ENCODE measurements at regions not wholly inside any gene's neighbourhood (a gene's known extent, or its start where the extent isn't known, plus 50 kb on each side); places are given as distances from the start of the nearest gene placed in this dataset.

GRCh38 chr5:38714703-38715355 is 131.0 kb upstream of the OSMR start:
- Mint-ChIP-seq H3K4me1 (no peaks in the 10 kb centered on the region), H3K27me3 (no peaks in the 10 kb centered on the region), H3K36me3 (no peaks in the 10 kb centered on the region), H3K9me3 (peaks cover 2% of the 10 kb centered on the region), H3K4me3 (no peak overlapping the region), H3K27ac (no peak overlapping the region)
- ATAC-seq = no peak

DNA sequence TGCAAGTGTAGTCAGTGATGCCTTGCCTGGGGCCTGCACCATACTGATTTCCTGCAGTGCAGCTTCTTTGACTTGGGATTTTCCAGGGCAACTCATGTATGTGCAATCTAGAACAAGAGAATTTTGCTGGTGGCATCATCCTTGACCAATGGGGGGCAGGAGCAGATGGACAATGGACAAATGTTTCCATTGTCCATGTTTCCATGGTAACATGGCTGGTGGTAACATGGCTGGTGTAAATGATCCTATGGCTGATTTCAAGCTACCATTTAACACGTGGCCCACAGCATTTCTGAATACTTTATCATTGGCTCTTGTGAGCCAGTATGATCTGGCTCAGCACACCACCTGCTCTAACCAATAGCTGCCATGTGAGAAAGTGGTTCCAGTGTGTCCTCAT is 130.1 kb upstream of the OSMR start:
- no peak overlapping the region for H3K4me3 Mint-ChIP-seq
- H3K27ac Mint-ChIP-seq = no peak overlapping the region
- no peak for ATAC-seq
- H3K27me3 Mint-ChIP-seq = no peaks in the 10 kb centered on the region
- peaks cover 2% of the 10 kb centered on the region for H3K9me3 Mint-ChIP-seq
- no peaks in the 10 kb centered on the region for H3K36me3 Mint-ChIP-seq
- no peaks in the 10 kb centered on the region for H3K4me1 Mint-ChIP-seq

DNA sequence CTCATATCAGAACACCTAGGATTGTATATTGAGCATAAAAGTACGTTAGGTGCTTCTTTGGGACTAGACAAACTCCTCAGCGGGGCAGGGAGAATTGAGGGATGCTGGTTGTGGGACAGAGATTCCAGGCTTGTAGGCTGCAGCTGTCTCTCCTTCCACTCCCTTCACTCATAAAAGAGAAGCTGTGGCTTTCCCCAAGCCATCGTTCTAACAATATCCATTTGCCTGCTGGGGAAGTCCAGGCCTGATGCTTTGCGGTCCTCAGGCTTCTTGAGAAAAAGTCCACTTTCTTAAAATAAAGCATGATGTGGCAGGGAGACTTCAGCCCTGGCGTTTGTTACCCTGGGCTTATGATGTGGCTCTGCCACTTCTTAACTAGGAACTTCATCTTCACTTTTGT is 129.3 kb upstream of the OSMR start:
- H3K27me3 Mint-ChIP-seq = no peaks in the 10 kb centered on the region
- ATAC-seq = no peak
- no peak overlapping the region for H3K27ac Mint-ChIP-seq
- no peaks in the 10 kb centered on the region for H3K36me3 Mint-ChIP-seq
- no peak overlapping the region for H3K4me3 Mint-ChIP-seq
- H3K4me1 Mint-ChIP-seq = no peaks in the 10 kb centered on the region
- H3K9me3 Mint-ChIP-seq = peaks cover 2% of the 10 kb centered on the region

DNA sequence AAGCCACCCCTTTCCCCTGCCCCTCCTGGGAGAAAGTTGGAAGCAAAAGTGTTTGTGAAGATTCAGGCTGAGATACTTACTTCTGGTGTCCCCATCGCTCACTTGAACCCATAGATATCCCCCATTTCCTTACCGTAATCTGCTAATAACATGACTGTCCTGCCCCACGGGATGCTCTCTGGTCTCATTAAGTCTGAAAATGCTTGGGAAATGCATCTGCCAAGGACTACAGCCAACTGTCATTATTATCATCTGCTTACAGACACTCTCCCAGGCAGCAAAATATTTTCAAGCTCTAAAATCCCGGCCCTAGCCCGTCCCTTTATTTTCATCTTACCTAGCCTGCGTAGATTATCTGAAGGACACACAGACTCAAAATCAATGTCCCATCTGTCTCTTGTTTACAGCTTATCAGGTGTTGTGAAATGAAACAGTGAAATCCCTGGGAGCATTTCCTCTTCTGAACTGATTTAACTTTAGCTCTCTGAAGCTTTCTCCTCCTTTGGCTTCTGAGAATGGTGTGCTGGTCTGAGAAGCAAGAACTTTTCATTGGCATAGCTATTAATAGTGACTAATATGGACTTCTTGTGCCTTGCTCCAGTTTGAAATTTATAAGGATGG is 126.9 kb upstream of the OSMR start:
- Mint-ChIP-seq H3K4me1 (no peaks in the 10 kb centered on the region), H3K36me3 (no peaks in the 10 kb centered on the region), H3K9me3 (peaks cover 2% of the 10 kb centered on the region), H3K27ac (no peak overlapping the region), H3K27me3 (no peaks in the 10 kb centered on the region), H3K4me3 (no peak overlapping the region)
- no peak for ATAC-seq

DNA sequence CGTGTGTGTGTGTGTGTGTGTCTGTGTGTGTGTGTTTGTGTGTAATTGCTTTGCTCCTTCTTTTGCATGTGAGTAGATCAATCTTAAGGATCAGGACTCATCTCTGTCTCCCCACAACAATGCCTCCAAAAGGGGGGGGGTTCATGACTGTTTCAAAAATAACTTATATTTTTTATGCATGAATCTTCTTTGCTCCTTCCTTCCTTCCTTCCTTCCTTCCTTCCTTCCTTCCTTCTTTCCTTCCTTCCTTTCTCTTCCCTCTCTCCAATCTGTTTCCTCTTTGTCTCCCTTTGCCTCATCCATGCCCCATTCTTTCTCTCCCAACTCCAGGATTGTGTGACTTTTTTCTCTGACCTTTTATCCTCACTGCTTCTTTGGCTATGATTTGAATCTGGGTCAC is 126.4 kb upstream of the OSMR start:
- Mint-ChIP-seq H3K9me3 (peaks cover 2% of the 10 kb centered on the region), H3K4me1 (no peaks in the 10 kb centered on the region), H3K4me3 (no peak overlapping the region), H3K36me3 (no peaks in the 10 kb centered on the region), H3K27me3 (no peaks in the 10 kb centered on the region), H3K27ac (no peak overlapping the region)
- no peak for ATAC-seq

GRCh38 chr5:38719916-38720315 is 125.9 kb upstream of the OSMR start:
- peaks cover 2% of the 10 kb centered on the region for H3K9me3 Mint-ChIP-seq
- no peak overlapping the region for H3K4me3 Mint-ChIP-seq
- no peaks in the 10 kb centered on the region for H3K4me1 Mint-ChIP-seq
- ATAC-seq = no peak
- no peaks in the 10 kb centered on the region for H3K36me3 Mint-ChIP-seq
- H3K27ac Mint-ChIP-seq = no peak overlapping the region
- no peaks in the 10 kb centered on the region for H3K27me3 Mint-ChIP-seq

GRCh38 chr5:38720554-38721361 is 125.1 kb upstream of the OSMR start:
- no peaks in the 10 kb centered on the region for H3K36me3 Mint-ChIP-seq
- H3K27me3 Mint-ChIP-seq = no peaks in the 10 kb centered on the region
- H3K27ac Mint-ChIP-seq = no peak overlapping the region
- H3K9me3 Mint-ChIP-seq = peaks cover 2% of the 10 kb centered on the region
- no peak overlapping the region for H3K4me3 Mint-ChIP-seq
- no peaks in the 10 kb centered on the region for H3K4me1 Mint-ChIP-seq
- ATAC-seq = no peak

- H3K36me3 Mint-ChIP-seq = no peaks in the 10 kb centered on the region
- H3K4me3 Mint-ChIP-seq = no peak overlapping the region
- H3K9me3 Mint-ChIP-seq = peaks cover 2% of the 10 kb centered on the region
- no peaks in the 10 kb centered on the region for H3K4me1 Mint-ChIP-seq
- H3K27ac Mint-ChIP-seq = no peak overlapping the region
- H3K27me3 Mint-ChIP-seq = no peaks in the 10 kb centered on the region
- ATAC-seq = no peak
Measured at GRCh38 chr5:38722918-38723317, 122.9 kb upstream of the OSMR start.

- no peak for ATAC-seq
- peaks cover 2% of the 10 kb centered on the region for H3K9me3 Mint-ChIP-seq
- no peaks in the 10 kb centered on the region for H3K27me3 Mint-ChIP-seq
Measured at GRCh38 chr5:38723426-38723825, 122.4 kb upstream of the OSMR start.

DNA sequence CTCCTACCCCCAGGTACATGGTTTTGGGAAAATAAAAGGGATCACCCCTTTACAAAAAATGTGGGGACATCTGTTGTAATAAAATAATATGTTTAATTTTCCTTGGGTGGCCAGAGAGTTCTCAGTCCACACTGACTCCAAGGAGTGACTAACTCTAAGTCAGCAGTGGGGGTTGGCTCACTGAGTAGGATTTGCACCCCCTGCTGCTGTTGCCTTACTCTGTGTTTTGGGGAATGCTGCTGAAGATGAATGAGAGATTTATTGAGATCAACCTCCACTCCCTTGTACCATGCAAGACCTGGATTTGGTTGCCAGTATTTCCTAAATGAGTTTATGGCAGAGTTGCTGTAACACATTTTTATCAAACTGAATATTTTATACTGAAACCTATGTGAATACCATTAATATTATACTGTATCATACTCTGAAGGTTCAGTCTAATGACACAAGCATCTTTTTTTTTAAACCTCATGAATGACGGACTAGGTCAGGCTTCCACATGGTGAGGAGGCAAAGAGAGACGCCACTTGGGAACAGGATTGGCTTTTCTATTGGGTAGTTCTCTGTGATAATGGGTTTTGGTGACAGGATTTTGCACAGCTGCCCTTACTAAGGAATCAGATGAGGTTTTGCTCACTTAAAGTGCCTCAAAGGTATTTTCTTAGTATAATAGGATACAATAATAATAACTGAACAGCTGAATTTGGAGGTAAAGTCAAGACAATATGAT is 121.3 kb upstream of the OSMR start:
- Mint-ChIP-seq H3K4me1 (no peaks in the 10 kb centered on the region), H3K36me3 (no peaks in the 10 kb centered on the region), H3K9me3 (peaks cover 2% of the 10 kb centered on the region), H3K4me3 (no peak overlapping the region), H3K27ac (no peak overlapping the region), H3K27me3 (no peaks in the 10 kb centered on the region)
- ATAC-seq = no peak

More at GRCh38 chr5:38723426-38723825, 122.4 kb upstream of the OSMR start:
- Mint-ChIP-seq H3K36me3 (no peaks in the 10 kb centered on the region), H3K27ac (no peak overlapping the region), H3K4me1 (no peaks in the 10 kb centered on the region), H3K4me3 (no peak overlapping the region)

GRCh38 chr5:38725371-38725865 is 120.4 kb upstream of the OSMR start:
- Mint-ChIP-seq H3K4me1 (no peaks in the 10 kb centered on the region), H3K27ac (no peak overlapping the region), H3K36me3 (no peaks in the 10 kb centered on the region), H3K27me3 (no peaks in the 10 kb centered on the region), H3K9me3 (no peaks in the 10 kb centered on the region), H3K4me3 (no peak overlapping the region)
- no peak for ATAC-seq

- H3K27ac Mint-ChIP-seq = no peak overlapping the region
- H3K36me3 Mint-ChIP-seq = no peaks in the 10 kb centered on the region
- H3K27me3 Mint-ChIP-seq = no peaks in the 10 kb centered on the region
- no peaks in the 10 kb centered on the region for H3K9me3 Mint-ChIP-seq
- no peak for ATAC-seq
- H3K4me1 Mint-ChIP-seq = no peaks in the 10 kb centered on the region
- H3K4me3 Mint-ChIP-seq = no peak overlapping the region
Measured at GRCh38 chr5:38726279-38726678, 119.5 kb upstream of the OSMR start.

- no peak overlapping the region for H3K4me3 Mint-ChIP-seq
- no peaks in the 10 kb centered on the region for H3K27me3 Mint-ChIP-seq
- no peak overlapping the region for H3K27ac Mint-ChIP-seq
- H3K9me3 Mint-ChIP-seq = no peaks in the 10 kb centered on the region
- no peak for ATAC-seq
- no peaks in the 10 kb centered on the region for H3K36me3 Mint-ChIP-seq
- no peaks in the 10 kb centered on the region for H3K4me1 Mint-ChIP-seq
Measured at GRCh38 chr5:38728029-38728428, 117.8 kb upstream of the OSMR start.

- peak; percentile 32 for ATAC-seq
- H3K27me3 Mint-ChIP-seq = no peaks in the 10 kb centered on the region
- no peaks in the 10 kb centered on the region for H3K4me1 Mint-ChIP-seq
- H3K4me3 Mint-ChIP-seq = no peak overlapping the region
- H3K9me3 Mint-ChIP-seq = no peaks in the 10 kb centered on the region
- H3K27ac Mint-ChIP-seq = no peak overlapping the region
- no peaks in the 10 kb centered on the region for H3K36me3 Mint-ChIP-seq
Measured at GRCh38 chr5:38731461-38731860, 114.4 kb upstream of the OSMR start.

DNA sequence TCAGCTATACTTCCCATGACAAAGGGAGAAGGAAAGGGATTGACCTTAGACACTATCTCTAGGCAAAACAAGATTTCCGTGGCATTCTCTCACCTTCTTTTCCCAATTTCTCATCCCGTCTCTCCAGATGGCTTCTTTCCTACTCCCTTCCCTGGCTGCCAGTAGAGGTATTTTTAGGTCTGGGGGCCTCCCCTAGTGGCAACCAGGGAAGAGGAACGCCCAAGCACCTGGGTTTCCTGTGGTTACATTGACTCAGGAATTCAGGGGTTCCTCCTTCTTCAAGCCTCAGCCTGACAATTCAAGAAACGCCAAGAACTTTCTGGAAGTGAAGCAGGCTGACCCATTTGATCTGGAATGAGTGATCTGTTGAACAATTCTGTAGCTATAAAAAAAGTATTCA is 111.5 kb upstream of the OSMR start:
- H3K4me1 Mint-ChIP-seq = no peaks in the 10 kb centered on the region
- H3K9me3 Mint-ChIP-seq = no peaks in the 10 kb centered on the region
- no peaks in the 10 kb centered on the region for H3K27me3 Mint-ChIP-seq
- H3K27ac Mint-ChIP-seq = no peak overlapping the region
- H3K4me3 Mint-ChIP-seq = no peak overlapping the region
- no peaks in the 10 kb centered on the region for H3K36me3 Mint-ChIP-seq
- ATAC-seq = no peak

Measured in stimulated activated memory B cell treated with anti-CD40 and anti-IgM and Interleukin-4, amounts not matched to agents 10 μg/mL and 1 μg/mL and 100 μg/mL, for 72 hours (primary cell).